Fibroblast of the aortic adventitia (primary cell): ENCODE measurements at regions not wholly inside any gene's neighbourhood (a gene's known extent, or its start where the extent isn't known, plus 50 kb on each side); places are given as distances from the start of the nearest gene placed in this dataset.
"Not testable (repeated sequence)": the region's sequence is repeated elsewhere in the genome, so short reads cannot be mapped to it uniquely, and the experiment has no call there.

Source experiments
- DNase-seq: peaks from one replicate; pipeline ENCODE4 v3.0.0-alpha.2; 2010; ENCODE audit warnings: low read depth
- H3K4me3 ChIP-seq: 2 replicates; pipeline ENCODE4 v1.5.1; 2011; ENCODE audit warnings: low read depth, mild to moderate bottlenecking, control low read depth, low read length, moderate library complexity
- TF ChIP-seq, protein P1 (sequence below): IDR thresholded peaks from 2 replicates; pipeline ENCODE4 v1.5.1; 2011; ENCODE audit warnings: mild to moderate bottlenecking, low read length, control low read depth, inconsistent platforms; ENCODE audit not compliant: insufficient read depth

DNA sequence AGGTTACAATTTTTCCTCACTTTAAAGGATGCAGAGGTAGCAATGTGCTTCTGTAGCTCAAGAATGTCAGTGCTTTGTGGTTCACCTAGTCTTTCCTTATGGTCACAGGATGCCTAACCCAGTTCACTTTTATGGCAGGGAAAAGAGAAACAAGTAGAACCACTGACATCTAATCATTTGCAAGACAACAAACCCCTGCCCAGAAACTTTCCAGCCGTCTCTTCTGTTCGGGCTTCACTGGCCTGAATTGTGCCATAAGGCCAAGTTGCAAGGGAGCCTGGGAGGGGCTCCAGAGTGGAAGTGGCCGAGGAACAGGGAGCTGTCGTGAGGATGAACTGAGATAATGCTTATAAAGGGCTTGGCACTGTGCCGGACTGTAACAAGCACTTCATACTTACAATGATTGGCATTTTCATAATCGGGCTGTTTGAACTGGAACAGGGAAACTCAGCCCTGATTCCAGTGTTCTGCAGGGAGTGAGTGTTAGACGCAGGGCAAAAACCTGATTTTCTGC is 212.6 kb downstream of the BCAS1 start:
- TF ChIP-seq, protein P1, sequence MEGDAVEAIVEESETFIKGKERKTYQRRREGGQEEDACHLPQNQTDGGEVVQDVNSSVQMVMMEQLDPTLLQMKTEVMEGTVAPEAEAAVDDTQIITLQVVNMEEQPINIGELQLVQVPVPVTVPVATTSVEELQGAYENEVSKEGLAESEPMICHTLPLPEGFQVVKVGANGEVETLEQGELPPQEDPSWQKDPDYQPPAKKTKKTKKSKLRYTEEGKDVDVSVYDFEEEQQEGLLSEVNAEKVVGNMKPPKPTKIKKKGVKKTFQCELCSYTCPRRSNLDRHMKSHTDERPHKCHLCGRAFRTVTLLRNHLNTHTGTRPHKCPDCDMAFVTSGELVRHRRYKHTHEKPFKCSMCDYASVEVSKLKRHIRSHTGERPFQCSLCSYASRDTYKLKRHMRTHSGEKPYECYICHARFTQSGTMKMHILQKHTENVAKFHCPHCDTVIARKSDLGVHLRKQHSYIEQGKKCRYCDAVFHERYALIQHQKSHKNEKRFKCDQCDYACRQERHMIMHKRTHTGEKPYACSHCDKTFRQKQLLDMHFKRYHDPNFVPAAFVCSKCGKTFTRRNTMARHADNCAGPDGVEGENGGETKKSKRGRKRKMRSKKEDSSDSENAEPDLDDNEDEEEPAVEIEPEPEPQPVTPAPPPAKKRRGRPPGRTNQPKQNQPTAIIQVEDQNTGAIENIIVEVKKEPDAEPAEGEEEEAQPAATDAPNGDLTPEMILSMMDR, result no peak
- DNase-seq, result no peak
- no peak overlapping the region for H3K4me3 ChIP-seq

- H3K4me3 ChIP-seq, result no peak overlapping the region
- TF ChIP-seq, protein P1, result no peak
- DNase-seq, result no peak
These were observed 213.8 kb downstream of the BCAS1 start for GRCh38 chr20:53856300-53857295.

GRCh38 chr20:53855733-53856132 is 214.7 kb downstream of the BCAS1 start:
- no peak overlapping the region for H3K4me3 ChIP-seq
- DNase-seq, result no peak
- TF ChIP-seq, protein P1, result no peak

GRCh38 chr20:53854609-53854926 is 215.8 kb downstream of the BCAS1 start:
- DNase-seq, H3K4me3 ChIP-seq: not testable (repeated sequence)

GRCh38 chr20:53853111-53853713 is 217.2 kb downstream of the BCAS1 start:
- TF ChIP-seq, protein P1, result no peak
- no peak overlapping the region for H3K4me3 ChIP-seq
- DNase-seq, result no peak

DNA sequence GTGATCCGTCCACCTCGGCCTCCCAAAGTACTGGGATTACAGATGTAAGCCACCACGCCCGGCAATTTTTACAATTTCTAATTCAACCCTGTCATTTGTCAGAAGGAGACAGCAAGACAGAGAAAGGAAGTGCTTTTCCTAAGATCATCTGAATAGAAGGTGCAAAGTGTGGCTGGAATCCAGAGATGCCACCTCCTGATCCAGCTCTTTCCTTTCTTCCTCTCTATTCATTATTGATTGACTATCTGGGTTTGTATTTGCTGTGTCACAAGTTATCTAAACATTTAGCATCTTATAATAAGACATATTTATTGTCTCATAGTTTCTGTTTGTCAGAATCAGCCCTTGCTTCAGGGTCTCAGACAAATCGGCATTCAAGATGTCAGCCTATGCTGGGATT is 217.7 kb downstream of the BCAS1 start:
- DNase-seq, result no peak
- TF ChIP-seq, protein P1, result no peak
- H3K4me3 ChIP-seq, result no peak overlapping the region

DNA sequence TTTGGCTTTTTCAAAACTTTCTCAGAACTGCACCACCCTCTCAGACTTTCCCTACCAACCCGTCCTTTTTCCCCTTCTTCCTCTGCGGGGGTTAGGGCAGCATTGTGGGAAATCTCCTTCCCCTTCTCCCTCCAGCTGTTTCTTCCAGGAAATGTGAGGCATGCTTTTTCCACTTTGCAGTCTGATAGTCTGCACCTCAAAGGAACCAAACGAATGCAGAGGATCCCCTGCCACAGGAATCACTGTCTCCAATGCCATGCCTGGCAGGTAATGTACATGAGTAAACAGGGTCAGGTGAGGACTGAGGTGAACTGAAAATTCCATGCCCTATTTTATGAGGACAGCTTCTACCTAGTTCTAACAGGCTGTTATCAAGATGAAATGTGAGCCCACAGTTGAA is 218.4 kb downstream of the BCAS1 start:
- no peak for DNase-seq
- H3K4me3 ChIP-seq, result no peak overlapping the region
- TF ChIP-seq, protein P1, result no peak
